Lower leg skin (tissue), 3 donors: ENCODE measurements at regions not wholly inside any gene's neighbourhood (a gene's known extent, or its start where the extent isn't known, plus 50 kb on each side); places are given as distances from the start of the nearest gene placed in this dataset.

ENCODE experiments used
- POLR2A ChIP-seq, 2 donors: fragments of 450-650 bp; IDR thresholded peaks; one replicate each; pipeline ENCODE4 v1.6.1; 2016 to 2017; ENCODE audit warnings: antibody characterized with exemption in 2 of 2, mild to moderate bottlenecking in 1 of 2, moderate library complexity in 1 of 2
- TF ChIP-seq, protein P1 (sequence below), 3 donors: fragments of 450-650 bp; IDR thresholded peaks; one replicate each; pipeline ENCODE4 v1.5.1; 2016; ENCODE audit warnings: antibody characterized with exemption in 3 of 3, mild to moderate bottlenecking in 3 of 3, moderate library complexity in 2 of 3

DNA sequence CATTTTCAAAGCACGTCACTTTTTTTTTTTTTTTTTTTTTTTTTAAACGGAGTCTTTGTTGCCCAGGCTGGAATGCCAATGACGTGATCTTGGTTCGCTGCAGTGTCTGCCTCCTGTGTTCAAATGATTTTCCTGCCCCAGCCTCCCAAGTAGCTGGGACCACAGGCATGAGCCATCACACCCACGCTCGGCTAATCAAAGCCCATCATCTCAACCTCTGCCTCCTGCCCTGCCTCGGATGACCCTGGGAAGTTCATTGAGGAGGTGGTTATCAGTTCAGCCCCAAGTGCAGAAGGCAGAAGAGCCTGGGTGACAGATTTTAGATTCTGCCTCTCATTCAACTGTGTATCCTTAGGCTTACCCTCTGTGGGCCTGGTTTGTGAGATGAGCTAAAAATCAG is 484.9 kb upstream of the EEF2KMT start:
- TF ChIP-seq, protein P1, sequence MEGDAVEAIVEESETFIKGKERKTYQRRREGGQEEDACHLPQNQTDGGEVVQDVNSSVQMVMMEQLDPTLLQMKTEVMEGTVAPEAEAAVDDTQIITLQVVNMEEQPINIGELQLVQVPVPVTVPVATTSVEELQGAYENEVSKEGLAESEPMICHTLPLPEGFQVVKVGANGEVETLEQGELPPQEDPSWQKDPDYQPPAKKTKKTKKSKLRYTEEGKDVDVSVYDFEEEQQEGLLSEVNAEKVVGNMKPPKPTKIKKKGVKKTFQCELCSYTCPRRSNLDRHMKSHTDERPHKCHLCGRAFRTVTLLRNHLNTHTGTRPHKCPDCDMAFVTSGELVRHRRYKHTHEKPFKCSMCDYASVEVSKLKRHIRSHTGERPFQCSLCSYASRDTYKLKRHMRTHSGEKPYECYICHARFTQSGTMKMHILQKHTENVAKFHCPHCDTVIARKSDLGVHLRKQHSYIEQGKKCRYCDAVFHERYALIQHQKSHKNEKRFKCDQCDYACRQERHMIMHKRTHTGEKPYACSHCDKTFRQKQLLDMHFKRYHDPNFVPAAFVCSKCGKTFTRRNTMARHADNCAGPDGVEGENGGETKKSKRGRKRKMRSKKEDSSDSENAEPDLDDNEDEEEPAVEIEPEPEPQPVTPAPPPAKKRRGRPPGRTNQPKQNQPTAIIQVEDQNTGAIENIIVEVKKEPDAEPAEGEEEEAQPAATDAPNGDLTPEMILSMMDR (IDR thresholded peaks at IDR 0.05) = no peak
- TF ChIP-seq POLR2A (IDR thresholded peaks at IDR 0.05) = no peak
